Pancreas (tissue), 10 donors: ENCODE measurements at regions not wholly inside any gene's neighbourhood (a gene's known extent, or its start where the extent isn't known, plus 50 kb on each side); places are given as distances from the start of the nearest gene placed in this dataset.

ENCODE experiments used
- ATAC-seq, 4 donors: fragments of 200-7000 bp; cut with Tn5 transposase; one replicate each; pipeline versions ENCODE4 v1.8.0 to v1.9.1; 2020; ENCODE audit warnings: mild to moderate bottlenecking in 4 of 4, moderate library complexity in 4 of 4
- DNase-seq, 6 donors: peaks; one replicate each; pipeline ENCODE4 v3.0.0-alpha.2; 2020
- FAIRE-seq: peaks from 2 replicates; lab custom pipeline; 2012; peaks lifted over from hg19 to GRCh38; lab: Jason Lieb, UNC
- H3K27ac ChIP-seq, 4 donors: fragments of 200-600 bp; sonication (generic); 1 replicate in 3 of 4; 2 replicates in 1 of 4; pipeline versions ENCODE4 v1.5.0 to v1.8.0; 2020
- H3K27me3 ChIP-seq, 4 donors: fragments of 200-600 bp; one replicate each; pipeline ENCODE4 v1.8.0; 2021
- H3K36me3 ChIP-seq, 3 donors: fragments of 200-600 bp; sonication (generic) in 1 of 3; one replicate each; pipeline versions ENCODE4 v1.5.0 to v1.8.0; 2020 to 2021
- H3K4me1 ChIP-seq, 3 donors: fragments of 200-600 bp; one replicate each; pipeline ENCODE4 v1.8.0; 2021
- H3K4me3 ChIP-seq, 4 donors: fragments of 200-600 bp; sonication (generic) in 2 of 4; one replicate each; pipeline versions ENCODE4 v1.5.0 to v1.8.0; 2020 to 2021
- H3K9me3 ChIP-seq, 4 donors: fragments of 200-600 bp; one replicate each; pipeline ENCODE4 v1.8.0; 2021
- WGBS, 2 donors: extraction: QIAGEN DNeasy Blood & Tissue Kit; methylation state at CpG; one replicate each; pipeline ENCODE4 v1.1.7; 2013; 5-methylcytosine and 5-hydroxymethylcytosine counted together
- intact Hi-C, 3 donors: fragments of 100-400 bp; cut with DNase I; formaldehyde crosslinking; loops; one replicate each; pipeline versions ENCODE4 v1.11.1 to v1.14.2; 2022
- TF ChIP-seq, protein P1 (sequence below), 4 donors: fragments of 200-600 bp; sonication (generic) in 3 of 4; IDR thresholded peaks; one replicate each; pipeline versions ENCODE4 v1.5.0 to v1.8.0; 2021; ENCODE audit warnings: antibody characterized with exemption in 4 of 4
- donor health status: healthy with polysubstance abuse.
- donor health status: DM: no; HTN: no; CAD: no; lungs with moderate emphysema.
- donor health status: DM: no; HTN: no; CAD: no.
- donor health status: control.
- donor health status: control.
- donor health status: Bipolar disorder and iron deficiency.
- donor health status: DM: yes; HTN: yes; CAD: no.
- donor health status: DM: no; HTN: no; CAD: no.
- donor health status: DM: no; HTN: no; CAD: no.
- donor health status: DM: yes; HTN: yes; CAD: no.

DNA sequence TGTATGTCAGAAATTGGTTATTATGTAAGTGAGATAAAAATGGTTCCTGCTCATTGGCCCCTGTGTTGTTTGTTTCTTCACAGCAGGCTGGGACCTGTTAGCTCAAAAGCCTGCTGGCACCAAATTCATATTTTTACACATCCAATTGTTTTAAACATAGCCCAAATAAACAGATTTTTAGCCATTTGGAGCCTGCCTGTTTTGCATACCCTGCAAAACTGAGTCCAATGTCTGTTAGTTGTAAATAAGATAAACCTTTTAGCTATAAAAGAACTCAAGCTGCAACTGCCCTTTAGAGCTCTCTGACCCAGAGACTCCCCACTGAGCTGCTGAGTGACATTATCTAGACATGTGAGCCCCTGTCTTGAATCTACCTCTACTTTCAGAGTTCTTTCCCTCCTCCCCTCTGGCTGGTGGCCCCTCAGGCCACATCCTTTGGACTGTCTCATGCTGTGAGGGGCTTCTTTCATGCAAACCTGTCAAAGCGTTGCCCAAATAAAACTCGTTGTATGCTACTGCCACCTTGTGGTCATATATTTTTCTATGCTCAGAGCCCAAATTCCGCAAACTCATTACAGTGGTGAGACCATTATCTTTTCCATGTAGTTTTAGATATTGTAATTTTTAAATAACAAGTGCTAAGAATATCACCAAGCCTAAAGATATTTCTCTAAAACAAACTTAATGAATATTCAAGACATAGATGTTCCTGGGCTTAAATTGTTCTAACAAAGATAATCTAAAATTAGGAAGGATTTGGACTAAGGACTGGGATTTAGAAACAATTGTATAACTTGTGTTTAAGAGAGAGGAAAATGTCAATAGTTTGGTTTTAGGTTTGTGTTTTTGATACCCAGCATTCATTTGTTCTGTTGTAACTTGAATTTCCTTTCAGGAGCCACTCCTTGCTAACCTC, 337.9 kb downstream of the AACS start:
- FAIRE-seq, result no peak
- peak in 1 of 4 donors; percentile 46 for ATAC-seq
- Histone ChIP-seq H3K9me3 (no peaks in the 10 kb centered on the region), H3K36me3 (no peaks in the 10 kb centered on the region), H3K4me3 (no peak overlapping the region), H3K27ac (no peak overlapping the region), H3K27me3 (peaks cover 0 to 4% (median 0%) of the 10 kb centered on the region in 4 donors), H3K4me1 (no peaks in the 10 kb centered on the region)
- intact Hi-C loops, result loop anchor here in 2 of 3 donors (10.0 kb wide), 2 partner anchors 78 to 218 kb away; partner anchors contain the start of gene TMEM132B (in 1 of the 2)
- TF ChIP-seq, protein P1, sequence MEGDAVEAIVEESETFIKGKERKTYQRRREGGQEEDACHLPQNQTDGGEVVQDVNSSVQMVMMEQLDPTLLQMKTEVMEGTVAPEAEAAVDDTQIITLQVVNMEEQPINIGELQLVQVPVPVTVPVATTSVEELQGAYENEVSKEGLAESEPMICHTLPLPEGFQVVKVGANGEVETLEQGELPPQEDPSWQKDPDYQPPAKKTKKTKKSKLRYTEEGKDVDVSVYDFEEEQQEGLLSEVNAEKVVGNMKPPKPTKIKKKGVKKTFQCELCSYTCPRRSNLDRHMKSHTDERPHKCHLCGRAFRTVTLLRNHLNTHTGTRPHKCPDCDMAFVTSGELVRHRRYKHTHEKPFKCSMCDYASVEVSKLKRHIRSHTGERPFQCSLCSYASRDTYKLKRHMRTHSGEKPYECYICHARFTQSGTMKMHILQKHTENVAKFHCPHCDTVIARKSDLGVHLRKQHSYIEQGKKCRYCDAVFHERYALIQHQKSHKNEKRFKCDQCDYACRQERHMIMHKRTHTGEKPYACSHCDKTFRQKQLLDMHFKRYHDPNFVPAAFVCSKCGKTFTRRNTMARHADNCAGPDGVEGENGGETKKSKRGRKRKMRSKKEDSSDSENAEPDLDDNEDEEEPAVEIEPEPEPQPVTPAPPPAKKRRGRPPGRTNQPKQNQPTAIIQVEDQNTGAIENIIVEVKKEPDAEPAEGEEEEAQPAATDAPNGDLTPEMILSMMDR (IDR thresholded peaks at IDR 0.05), result peak in 3 of 4 donors; percentile 26 to 38 (median 35)
- WGBS, 2 donors, result 17 to 19% methylated on average over 3 of the region's 3 CpGs
- no peak for DNase-seq

DNA sequence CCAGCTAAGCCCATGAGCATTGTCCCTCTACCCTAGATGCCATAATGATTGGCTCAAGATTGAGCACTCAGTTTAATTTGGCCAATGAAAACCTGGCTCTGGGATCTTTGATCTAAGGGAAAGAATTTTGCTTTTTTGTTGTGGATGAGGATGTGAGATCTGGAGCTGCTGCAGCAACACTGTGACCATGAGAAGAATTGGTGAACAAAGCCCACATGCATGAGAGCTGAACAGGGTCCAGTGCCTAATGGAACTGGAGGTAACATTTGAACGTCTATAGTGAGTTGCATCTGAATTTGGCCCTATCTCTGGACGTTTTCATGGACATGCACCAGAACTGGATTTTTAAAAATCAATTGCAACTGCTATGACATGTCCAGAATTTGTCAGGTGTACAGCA, 338.6 kb downstream of the AACS start:
- Histone ChIP-seq H3K27me3 (peaks cover 0 to 4% (median 0%) of the 10 kb centered on the region in 4 donors), H3K27ac (no peak overlapping the region), H3K9me3 (no peaks in the 10 kb centered on the region), H3K4me1 (no peaks in the 10 kb centered on the region), H3K36me3 (no peaks in the 10 kb centered on the region), H3K4me3 (no peak overlapping the region)
- ATAC-seq, result no peak
- intact Hi-C loops, result loop anchor here in 2 of 3 donors (10.0 kb wide), 2 partner anchors 79 to 219 kb away; partner anchors contain the start of gene TMEM132B (in 1 of the 2)
- no peak for DNase-seq
- FAIRE-seq, result no peak
- TF ChIP-seq, protein P1 (IDR thresholded peaks at IDR 0.05), result no peak
- WGBS, 2 donors, result 36 to 42% methylated on average over 2 of the region's 2 CpGs

DNA sequence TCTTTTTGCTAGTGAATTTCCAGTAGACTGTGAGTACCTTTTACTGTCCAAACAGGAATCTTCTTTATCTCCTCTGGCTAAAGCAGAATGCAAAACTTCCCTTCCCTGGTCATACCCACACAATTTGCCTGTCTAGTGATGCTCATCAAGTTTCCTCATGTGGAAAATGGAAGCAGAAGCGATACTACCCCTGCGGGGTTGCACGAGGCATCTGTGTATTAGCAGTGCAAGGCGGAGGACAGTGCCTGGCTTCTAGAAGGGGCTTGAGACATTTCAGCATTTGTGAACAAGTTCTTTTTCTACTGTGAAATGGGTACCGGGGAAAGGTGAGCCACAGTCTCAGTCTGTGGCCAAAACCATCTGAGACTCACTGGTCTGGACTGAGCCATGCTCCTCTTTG, 340.9 kb downstream of the AACS start:
- Histone ChIP-seq H3K4me3 (no peak overlapping the region), H3K27ac (no peak overlapping the region), H3K9me3 (no peaks in the 10 kb centered on the region), H3K27me3 (peaks cover 0 to 4% (median 0%) of the 10 kb centered on the region in 4 donors), H3K4me1 (no peaks in the 10 kb centered on the region), H3K36me3 (no peaks in the 10 kb centered on the region)
- intact Hi-C loops, result loop anchor here in 2 of 3 donors (5.0 to 10.0 kb wide), 3 partner anchors 81 to 224 kb away; partner anchors contain the start of gene TMEM132B (in 1 of the 2)
- ATAC-seq (no peak), DNase-seq (no peak), FAIRE-seq (no peak)
- TF ChIP-seq, protein P1 (IDR thresholded peaks at IDR 0.05), result no peak
- WGBS, 2 donors, result 56 to 75% methylated on average over 5 of the region's 5 CpGs

DNA sequence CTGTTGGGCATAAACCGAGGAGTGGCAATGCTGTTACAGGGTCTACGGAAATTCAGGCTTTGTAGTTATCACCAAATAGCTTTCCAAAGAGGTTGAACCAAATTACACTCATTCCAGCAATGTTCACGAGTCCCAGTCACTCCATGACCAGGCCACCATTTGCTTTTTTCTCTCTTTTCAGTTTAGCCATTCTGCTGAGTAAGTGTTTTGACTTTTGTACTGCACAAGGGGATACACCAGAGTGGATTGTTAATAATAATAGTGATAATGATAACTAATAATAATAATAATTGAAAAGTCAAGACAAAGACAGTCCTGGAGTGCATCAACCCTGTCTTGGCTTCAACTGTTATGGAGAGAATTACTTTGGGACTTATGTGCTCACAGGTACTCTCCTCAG, 343.5 kb downstream of the AACS start:
- 36 to 55% methylated on average over 3 of the region's 3 CpGs for WGBS, 2 donors
- no peak for DNase-seq
- Histone ChIP-seq H3K4me3 (no peak overlapping the region), H3K27me3 (no peaks in the 10 kb centered on the region), H3K27ac (no peak overlapping the region), H3K4me1 (no peaks in the 10 kb centered on the region), H3K36me3 (no peaks in the 10 kb centered on the region), H3K9me3 (no peaks in the 10 kb centered on the region)
- intact Hi-C loops, result loop anchor here in 2 of 3 donors (5.0 to 10.0 kb wide), 3 partner anchors 84 to 226 kb away; partner anchors contain the start of gene TMEM132B (in 1 of the 2)
- FAIRE-seq, result no peak
- ATAC-seq, result no peak
- TF ChIP-seq, protein P1 (IDR thresholded peaks at IDR 0.05), result no peak
